ENCODE measurements at regions not wholly inside any gene's neighbourhood (a gene's known extent, or its start where the extent isn't known, plus 50 kb on each side); places are given as distances from the start of the nearest gene placed in this dataset.

GRCh38 chr4:56733352-56733751, 52.3 kb upstream of the HOPX start:
- CTCF ChIA-PET = no interaction called here
- Mint-ChIP-seq H3K27me3 (peaks cover 9% of the 10 kb centered on the region), H3K9me3 (no peaks in the 10 kb centered on the region), H3K4me1 (no peaks in the 10 kb centered on the region), H3K36me3 (no peaks in the 10 kb centered on the region), H3K4me3 (no peak overlapping the region), H3K27ac (no peak overlapping the region)
- no peak for DNase-seq

- Mint-ChIP-seq H3K27me3 (peaks cover 9% of the 10 kb centered on the region), H3K4me1 (no peaks in the 10 kb centered on the region), H3K9me3 (no peaks in the 10 kb centered on the region), H3K36me3 (no peaks in the 10 kb centered on the region), H3K27ac (no peak overlapping the region), H3K4me3 (no peak overlapping the region)
- DNase-seq = no peak
- CTCF ChIA-PET = no interaction called here
Observed at GRCh38 chr4:56732301-56732700, 51.2 kb upstream of the HOPX start.

- Mint-ChIP-seq H3K36me3 (no peaks in the 10 kb centered on the region), H3K4me1 (no peaks in the 10 kb centered on the region), H3K27me3 (peaks cover 9% of the 10 kb centered on the region), H3K4me3 (no peak overlapping the region), H3K27ac (no peak overlapping the region), H3K9me3 (no peaks in the 10 kb centered on the region)
- CTCF ChIA-PET = no interaction called here
- DNase-seq = no peak
Observed at GRCh38 chr4:56731857-56732256, 50.8 kb upstream of the HOPX start.
